HT1080 (cell line): ENCODE measurements at regions not wholly inside any gene's neighbourhood (a gene's known extent, or its start where the extent isn't known, plus 50 kb on each side); places are given as distances from the start of the nearest gene placed in this dataset.
"Not testable (repeated sequence)": the region's sequence is repeated elsewhere in the genome, so short reads cannot be mapped to it uniquely, and the experiment has no call there.

ENCODE experiments used
- DNase-seq: peaks from one replicate; pipeline ENCODE4 v3.0.0-alpha.2; 2015; ENCODE audit warnings: low read depth

DNA sequence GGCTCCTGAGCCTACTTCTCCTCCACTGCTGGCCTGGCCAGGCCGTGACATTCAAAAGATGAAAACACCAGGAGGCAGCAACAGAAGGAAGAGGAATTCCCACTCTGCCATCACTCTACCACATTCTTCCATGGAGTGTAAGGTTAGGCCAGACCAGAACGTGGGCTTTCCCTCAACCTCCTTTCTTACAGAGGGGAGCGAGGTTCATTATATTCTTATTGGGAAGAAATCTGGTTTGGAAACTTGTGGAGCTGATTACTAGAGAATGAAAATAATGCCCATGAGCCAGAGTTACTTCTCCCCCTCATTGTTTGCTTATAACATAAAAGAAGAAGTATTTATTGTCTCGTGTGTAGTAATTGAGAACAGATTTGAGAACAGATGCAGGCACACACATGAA, 136.3 kb upstream of the BASP1 start:
- DNase-seq, result no peak

DNA sequence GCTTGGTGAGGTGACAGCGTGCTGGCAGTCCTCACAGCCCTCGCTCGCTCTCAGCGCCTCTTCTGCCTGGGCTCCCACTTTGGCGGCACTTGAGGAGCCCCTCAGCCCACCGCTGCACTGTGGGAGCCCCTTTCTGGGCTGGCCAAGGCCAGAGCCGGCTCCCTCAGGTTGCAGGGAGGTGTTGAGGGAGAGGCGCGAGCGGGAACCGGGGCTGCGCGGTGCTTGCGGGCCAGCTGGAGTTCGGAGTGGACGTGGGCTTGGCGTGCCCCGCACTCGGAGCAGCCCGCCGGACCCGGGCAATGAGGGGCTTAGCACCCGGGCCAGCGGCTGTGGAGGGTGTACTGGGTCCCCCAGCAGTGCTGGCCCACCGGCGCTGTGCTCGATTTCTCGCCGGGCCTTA, 134.2 kb upstream of the BASP1 start:
- DNase-seq, result not testable (repeated sequence)

DNA sequence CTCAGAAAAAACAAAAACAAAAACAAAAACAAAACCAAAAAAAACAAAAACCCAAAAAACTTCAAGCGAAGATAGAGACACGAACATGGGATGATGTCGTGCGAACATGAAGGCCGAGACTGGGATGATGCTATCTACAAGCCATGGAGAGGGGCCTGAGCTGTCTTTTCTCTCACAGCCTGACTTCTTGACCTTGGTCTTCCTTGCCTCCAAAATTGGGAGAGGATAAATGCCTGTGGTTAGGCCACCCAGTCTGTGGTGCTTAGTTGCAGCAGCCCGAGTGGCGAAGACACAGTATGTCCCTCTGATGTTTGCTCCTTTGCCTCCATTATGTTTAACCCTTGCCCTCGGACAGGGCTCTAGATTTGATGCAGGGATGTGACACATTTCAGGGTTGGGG, 130.4 kb upstream of the BASP1 start:
- no peak for DNase-seq

DNA sequence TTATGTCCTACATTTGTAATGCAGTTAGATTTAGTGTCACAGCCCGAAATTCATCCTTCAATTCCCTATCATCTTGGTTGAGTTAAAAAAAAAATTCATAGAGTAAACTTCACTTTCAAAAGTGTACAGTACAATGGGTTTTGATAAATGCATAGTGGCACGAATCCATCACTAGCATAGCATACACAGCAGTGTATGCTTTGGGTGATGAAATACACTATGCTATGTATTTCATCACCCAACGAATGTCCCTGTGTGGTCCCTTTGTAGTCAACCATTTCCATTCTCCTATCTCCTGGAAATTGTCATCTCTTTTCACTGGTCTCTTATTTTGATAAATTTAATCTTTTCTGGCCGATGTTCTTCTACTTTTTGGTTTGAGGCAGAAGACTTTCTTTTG, 129.4 kb upstream of the BASP1 start:
- no peak for DNase-seq

DNA sequence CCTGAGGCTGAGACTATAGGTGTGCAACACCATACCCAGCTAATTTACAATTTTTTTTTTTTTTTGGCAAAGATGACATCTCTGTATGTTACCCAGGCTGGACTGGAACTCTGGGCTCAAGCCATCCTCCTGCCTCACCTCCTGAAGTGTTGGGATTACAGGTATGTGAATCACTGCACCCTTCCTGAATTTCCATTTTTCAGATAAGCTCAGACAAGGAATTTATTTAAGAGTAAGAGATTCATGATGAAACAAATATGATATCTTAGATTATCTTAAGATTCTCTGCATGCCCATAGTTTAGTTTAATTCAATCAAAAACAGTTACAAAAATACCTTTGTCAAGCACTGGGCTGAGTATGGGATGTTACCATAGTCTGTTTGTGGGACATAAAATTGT, 128.4 kb upstream of the BASP1 start:
- no peak for DNase-seq

GRCh38 chr5:17089690-17090089, 127.7 kb upstream of the BASP1 start:
- no peak for DNase-seq

DNA sequence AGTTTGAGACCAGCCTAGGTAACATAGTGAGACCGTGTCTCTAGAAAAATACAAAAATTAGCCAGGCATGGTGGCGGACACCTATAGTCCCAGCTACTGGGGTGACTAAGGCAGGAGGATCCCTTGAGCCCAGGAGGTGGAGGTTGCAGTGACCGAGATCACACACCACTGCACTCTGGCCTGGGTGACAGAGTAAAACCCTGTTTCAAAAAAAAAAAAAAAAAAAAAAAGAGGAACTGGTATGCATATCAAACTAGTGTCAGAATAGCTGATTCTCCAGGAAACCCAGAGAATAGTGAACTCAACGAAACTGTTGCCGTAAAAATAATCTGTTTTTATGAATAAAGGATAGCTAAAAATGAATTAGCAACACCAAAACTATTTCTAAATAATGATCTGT, 126.6 kb upstream of the BASP1 start:
- DNase-seq, result no peak

DNA sequence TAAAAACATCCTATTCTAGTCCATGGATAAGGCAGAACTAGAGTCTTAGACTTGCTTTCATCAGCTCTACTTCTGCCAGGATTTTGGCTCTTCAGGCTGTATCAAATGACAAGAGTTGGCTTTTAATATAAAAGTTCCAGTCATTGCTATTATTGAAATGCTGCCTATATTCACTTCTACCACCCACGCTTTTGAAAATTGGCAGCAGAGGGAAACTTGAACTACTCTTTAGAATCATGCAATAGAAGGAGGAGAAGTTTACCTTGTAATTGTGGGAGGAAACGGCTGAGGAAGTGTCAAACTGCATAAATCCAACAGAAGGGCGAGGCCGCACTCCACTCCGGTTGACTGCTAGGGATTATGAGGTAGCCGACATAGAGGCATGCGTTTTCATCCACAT, 122.6 kb upstream of the BASP1 start:
- no peak for DNase-seq

DNA sequence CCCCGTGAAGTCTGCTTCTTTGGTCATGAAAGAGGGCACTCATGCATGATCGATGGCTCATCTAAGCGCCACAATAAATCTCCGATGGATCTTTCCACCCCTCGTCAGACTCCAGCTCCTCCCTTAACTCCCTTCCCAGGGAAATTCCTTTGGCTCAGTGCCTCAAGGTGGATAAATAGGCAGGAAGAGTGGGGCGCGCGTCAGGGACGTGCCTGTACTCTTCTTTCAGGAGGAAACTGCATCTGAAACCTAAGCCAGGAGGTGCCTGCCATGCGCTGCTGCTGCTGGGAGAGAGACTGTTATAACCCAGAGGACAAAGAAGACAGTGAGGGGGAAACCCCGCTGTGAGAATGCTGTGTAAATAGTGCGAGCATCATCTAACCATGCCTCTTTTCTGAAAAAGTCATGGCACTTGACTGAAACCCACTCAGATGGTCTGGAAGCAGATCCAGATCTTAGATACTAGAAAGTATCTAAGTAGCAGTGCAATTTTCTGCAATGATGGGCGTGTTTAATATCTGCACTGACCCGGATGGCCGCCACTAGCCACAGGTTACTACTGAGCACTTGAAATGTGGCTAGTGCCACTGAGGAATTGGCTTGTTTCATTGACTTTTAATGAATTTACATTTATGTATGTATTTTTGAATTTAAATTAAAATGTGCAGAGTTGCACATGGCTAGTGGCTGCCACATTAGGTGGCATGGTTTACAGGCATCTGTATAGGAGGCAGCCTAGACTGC, 120.3 kb upstream of the BASP1 start:
- no peak for DNase-seq

DNA sequence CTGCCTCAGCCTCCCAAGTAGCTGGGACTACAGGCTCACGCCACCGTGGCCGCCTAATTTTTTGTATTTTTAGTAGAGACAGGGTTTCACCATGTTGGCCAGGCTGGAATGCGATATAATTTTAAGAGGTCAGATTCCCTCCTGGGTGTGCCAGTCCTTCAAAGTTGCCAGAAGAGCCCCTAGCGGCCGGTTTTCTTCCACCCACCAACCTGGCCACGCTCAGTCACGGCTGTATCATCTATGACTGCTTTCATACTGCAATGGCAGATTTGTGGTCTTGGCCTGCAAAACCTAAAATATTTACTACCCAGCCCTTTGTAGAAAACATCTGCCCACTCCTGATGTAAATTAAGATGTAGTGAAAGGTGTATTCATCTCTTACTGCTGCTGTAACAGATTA, 117.5 kb upstream of the BASP1 start:
- no peak for DNase-seq

GRCh38 chr5:17103461-17103860, 114.0 kb upstream of the BASP1 start:
- no peak for DNase-seq

- DNase-seq, result peak; percentile 88
Observed at GRCh38 chr5:17105744-17106418, 111.5 kb upstream of the BASP1 start.

DNA sequence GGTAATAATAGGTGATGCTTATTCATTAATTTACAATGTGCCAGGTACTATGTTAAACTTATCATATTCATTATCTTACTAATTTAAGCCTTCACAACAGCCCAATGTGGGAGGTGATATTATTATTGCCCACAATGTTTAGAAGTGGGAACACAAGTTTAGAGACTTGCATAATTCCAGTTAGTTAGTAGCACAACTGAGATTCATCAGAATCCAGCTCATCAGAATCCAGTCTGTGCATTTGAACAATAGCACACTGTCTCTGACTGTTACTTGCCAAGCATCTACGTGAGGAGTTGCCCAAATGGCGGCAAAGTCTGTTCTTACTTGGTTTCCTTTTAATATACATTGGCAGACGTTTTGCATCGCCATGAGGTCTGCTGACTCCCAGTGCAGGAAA, 110.9 kb upstream of the BASP1 start:
- no peak for DNase-seq

GRCh38 chr5:17112091-17112716, 105.2 kb upstream of the BASP1 start:
- not testable (repeated sequence) for DNase-seq

DNA sequence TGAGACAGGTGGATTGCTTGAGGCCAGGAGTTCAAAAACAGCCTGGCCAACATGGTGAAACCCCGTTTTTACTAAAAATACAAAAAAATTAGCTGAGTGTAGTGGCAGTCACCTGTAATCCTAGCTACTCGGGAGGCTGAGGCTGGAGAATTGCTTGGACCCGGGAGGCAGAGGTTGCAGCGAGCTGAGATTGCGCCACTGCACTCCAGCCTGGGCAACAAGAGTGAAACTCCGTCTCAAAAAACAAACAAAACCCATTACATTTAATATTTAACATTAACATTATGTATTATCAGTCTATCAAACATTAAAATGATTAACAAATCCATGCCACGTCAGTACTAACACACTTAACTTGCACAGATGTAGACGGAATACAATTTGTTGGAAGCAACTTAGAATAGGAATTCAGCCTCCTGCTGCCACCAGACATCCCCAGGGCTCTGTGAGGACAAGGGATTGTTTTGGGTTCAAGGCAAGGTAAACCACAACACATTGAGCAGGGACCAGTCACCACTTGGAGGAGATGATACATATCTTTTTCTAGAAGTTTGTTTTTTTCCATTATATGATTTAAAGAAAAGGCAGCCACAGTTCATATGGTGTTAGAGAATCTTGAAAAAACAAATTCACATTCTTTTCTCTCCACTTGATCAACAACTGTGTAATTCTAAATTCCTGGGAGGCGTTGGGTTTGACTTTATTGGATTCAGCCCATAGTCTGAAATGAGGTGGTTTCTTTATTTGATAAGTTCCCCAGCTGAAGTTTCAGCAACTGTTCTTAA, 104.1 kb upstream of the BASP1 start:
- DNase-seq, result no peak

DNA sequence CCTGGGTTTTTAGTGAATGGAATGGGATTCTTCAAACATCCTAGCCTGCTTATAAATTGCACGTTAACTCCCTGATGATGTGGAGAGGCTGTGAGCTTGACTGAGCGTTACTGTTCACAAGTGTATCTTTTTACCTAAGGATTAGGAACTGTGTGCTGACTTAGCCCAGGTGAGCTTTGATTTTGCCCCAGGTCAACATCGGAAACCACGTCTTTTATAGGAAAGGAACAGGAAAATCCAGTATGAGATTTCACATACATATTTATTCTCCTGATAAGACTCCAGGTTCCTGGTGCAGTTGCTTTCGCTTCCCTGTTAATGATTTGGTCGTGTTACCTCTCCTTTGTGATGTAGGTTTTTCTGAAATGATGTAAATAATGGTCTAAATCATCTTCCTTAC, 103.2 kb upstream of the BASP1 start:
- no peak for DNase-seq

GRCh38 chr5:17114715-17115599, 102.5 kb upstream of the BASP1 start:
- no peak for DNase-seq

- no peak for DNase-seq
Observed at GRCh38 chr5:17115855-17116254, 101.6 kb upstream of the BASP1 start.

- peak; percentile 100 for DNase-seq
Observed at GRCh38 chr5:17118631-17119030, 98.8 kb upstream of the BASP1 start.

- DNase-seq, result no peak
Observed at GRCh38 chr5:17120209-17120608, 97.2 kb upstream of the BASP1 start.

DNA sequence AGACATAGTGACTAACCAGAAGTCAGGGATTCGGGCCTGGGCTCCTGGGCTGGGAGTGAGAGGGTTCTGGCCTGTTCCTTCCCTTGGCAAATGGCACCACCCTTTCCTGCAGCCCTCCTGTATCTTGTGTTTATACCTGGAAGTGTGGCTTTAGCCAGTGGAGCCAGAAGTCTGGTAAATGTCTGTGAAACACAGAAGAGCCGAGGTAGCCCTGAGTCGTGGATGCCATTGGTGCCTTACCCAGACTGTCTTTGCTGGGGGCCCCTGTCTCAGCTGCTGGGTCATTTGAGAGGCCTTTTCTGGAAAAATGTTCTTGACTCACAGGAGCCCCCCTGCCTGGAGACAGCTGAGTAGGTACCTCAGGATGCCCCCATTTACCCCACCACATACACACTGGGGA, 95.7 kb upstream of the BASP1 start:
- DNase-seq, result no peak
